ENCODE measurements at regions not wholly inside any gene's neighbourhood (a gene's known extent, or its start where the extent isn't known, plus 50 kb on each side); places are given as distances from the start of the nearest gene placed in this dataset.

GRCh38 chr10:120705309-120705708 lies 145.9 kb upstream of the WDR11 start:
- no peaks in the 10 kb centered on the region for H3K36me3 ChIP-seq
- no peaks in the 10 kb centered on the region for H3K27me3 ChIP-seq
- peaks cover 0 to under 1% (median 0%) of the 10 kb centered on the region in 4 donors for H3K9me3 ChIP-seq
- intact Hi-C loops (cut with DNase I; ENCODE audit: low total_unique reads), result no loop called here
- no peak overlapping the region for H3K4me3 ChIP-seq
- H3K27ac ChIP-seq, result no peak overlapping the region
- H3K4me1 ChIP-seq, result no peaks in the 10 kb centered on the region
- TF ChIP-seq CTCF (IDR thresholded peaks at IDR 0.05) (no peak), POLR2AphosphoS5 (IDR thresholded peaks at IDR 0.05) (no peak), POLR2A (IDR thresholded peaks at IDR 0.05) (no peak), EP300 (IDR thresholded peaks at IDR 0.05) (no peak)
- WGBS, 5 donors, result 69 to 80% (median 73%) methylated on average over 4 of the region's 4 CpGs
- DNase-seq, result no peak

- no peak overlapping the region for H3K27ac ChIP-seq
- TF ChIP-seq POLR2A (IDR thresholded peaks at IDR 0.05), result no peak
- TF ChIP-seq CTCF (IDR thresholded peaks at IDR 0.05), result no peak
- TF ChIP-seq EP300 (IDR thresholded peaks at IDR 0.05), result no peak
- no peak for TF ChIP-seq POLR2AphosphoS5 (IDR thresholded peaks at IDR 0.05)
- intact Hi-C loops (cut with DNase I; ENCODE audit: low total_unique reads), result no loop called here
- H3K4me3 ChIP-seq, result no peak overlapping the region
- DNase-seq, result no peak
- no peaks in the 10 kb centered on the region for H3K36me3 ChIP-seq
- no peaks in the 10 kb centered on the region for H3K9me3 ChIP-seq
- no peaks in the 10 kb centered on the region for H3K4me1 ChIP-seq
- WGBS, 5 donors, result 66 to 80% (median 72%) methylated on average over 2 of the region's 2 CpGs
- peaks cover 0 to 7% (median 0%) of the 10 kb centered on the region in 3 donors for H3K27me3 ChIP-seq
These were observed 141.1 kb upstream of the WDR11 start for GRCh38 chr10:120710076-120710475.

GRCh38 chr10:120711860-120712259 lies 139.3 kb upstream of the WDR11 start:
- Histone ChIP-seq H3K27me3 (peaks cover 0 to 7% (median 0%) of the 10 kb centered on the region in 3 donors), H3K27ac (no peak overlapping the region), H3K4me1 (no peaks in the 10 kb centered on the region), H3K4me3 (no peak overlapping the region), H3K9me3 (no peaks in the 10 kb centered on the region), H3K36me3 (no peaks in the 10 kb centered on the region)
- 68 to 90% (median 88%) methylated on average over 4 to 5 of the region's 5 CpGs for WGBS, 5 donors
- TF ChIP-seq CTCF (IDR thresholded peaks at IDR 0.05) (no peak), POLR2A (IDR thresholded peaks at IDR 0.05) (no peak), EP300 (IDR thresholded peaks at IDR 0.05) (no peak), POLR2AphosphoS5 (IDR thresholded peaks at IDR 0.05) (no peak)
- no peak for DNase-seq
- intact Hi-C loops (cut with DNase I; ENCODE audit: low total_unique reads), result no loop called here

- H3K9me3 ChIP-seq, result no peaks in the 10 kb centered on the region
- H3K4me3 ChIP-seq, result no peak overlapping the region
- no peak overlapping the region for H3K27ac ChIP-seq
- no peaks in the 10 kb centered on the region for H3K36me3 ChIP-seq
- no peak for DNase-seq
- intact Hi-C loops (cut with DNase I; ENCODE audit: low total_unique reads), result no loop called here
- TF ChIP-seq POLR2AphosphoS5 (IDR thresholded peaks at IDR 0.05), result no peak
- WGBS, 5 donors, result 40 to 47% (median 45%) methylated on average over 2 of the region's 2 CpGs
- H3K4me1 ChIP-seq, result no peaks in the 10 kb centered on the region
- peaks cover 0 to 7% (median 0%) of the 10 kb centered on the region in 3 donors for H3K27me3 ChIP-seq
These were observed 137.5 kb upstream of the WDR11 start for GRCh38 chr10:120713573-120714205.

GRCh38 chr10:120715171-120715570 lies 136.0 kb upstream of the WDR11 start:
- intact Hi-C loops (cut with DNase I; ENCODE audit: low total_unique reads), result no loop called here
- TF ChIP-seq EP300 (IDR thresholded peaks at IDR 0.05) (no peak), CTCF (IDR thresholded peaks at IDR 0.05) (no peak), POLR2AphosphoS5 (IDR thresholded peaks at IDR 0.05) (no peak), POLR2A (IDR thresholded peaks at IDR 0.05) (no peak)
- no peak overlapping the region for H3K4me3 ChIP-seq
- peaks cover 0 to 7% (median 0%) of the 10 kb centered on the region in 3 donors for H3K27me3 ChIP-seq
- no peak for DNase-seq
- no peaks in the 10 kb centered on the region for H3K36me3 ChIP-seq
- H3K9me3 ChIP-seq, result no peaks in the 10 kb centered on the region
- no peaks in the 10 kb centered on the region for H3K4me1 ChIP-seq
- WGBS, 5 donors, result 53 to 84% (median 75%) methylated on average over 3 of the region's 3 CpGs
- H3K27ac ChIP-seq, result no peak overlapping the region

Measured in stomach (tissue), 8 donors.